GM21619 (cell line): ENCODE measurements at regions not wholly inside any gene's neighbourhood (a gene's known extent, or its start where the extent isn't known, plus 50 kb on each side); places are given as distances from the start of the nearest gene placed in this dataset.

Experiments used
- ATAC-seq: cut with Tn5 transposase; IDR thresholded peaks from one replicate; pipeline ENCODE4 v1.9.1; 2021; ENCODE audit not compliant: unreplicated experiment

- ATAC-seq, result no peak
Measured at GRCh38 chr12:90020014-90020413, 311.4 kb upstream of the ATP2B1 start.

- no peak for ATAC-seq
Measured at GRCh38 chr12:90017316-90017715, 308.7 kb upstream of the ATP2B1 start.

GRCh38 chr12:90015228-90015627 is 306.6 kb upstream of the ATP2B1 start:
- no peak for ATAC-seq

GRCh38 chr12:90013409-90013808 is 304.8 kb upstream of the ATP2B1 start:
- ATAC-seq, result peak; percentile 72

GRCh38 chr12:90010089-90010488 is 301.5 kb upstream of the ATP2B1 start:
- ATAC-seq, result no peak

GRCh38 chr12:90008277-90008676 is 299.6 kb upstream of the ATP2B1 start:
- no peak for ATAC-seq

GRCh38 chr12:90004319-90005074 is 295.9 kb upstream of the ATP2B1 start:
- no peak for ATAC-seq

GRCh38 chr12:90003688-90004087 is 295.1 kb upstream of the ATP2B1 start:
- no peak for ATAC-seq

- ATAC-seq, result no peak
Measured at GRCh38 chr12:90000721-90001120, 292.1 kb upstream of the ATP2B1 start.

GRCh38 chr12:89999699-90000505 is 291.3 kb upstream of the ATP2B1 start:
- no peak for ATAC-seq

- no peak for ATAC-seq
Measured at GRCh38 chr12:89995870-89996269, 287.2 kb upstream of the ATP2B1 start.

- ATAC-seq, result no peak
Measured at GRCh38 chr12:89994911-89995310, 286.3 kb upstream of the ATP2B1 start.

- no peak for ATAC-seq
Measured at GRCh38 chr12:89993632-89994031, 285.0 kb upstream of the ATP2B1 start.

- ATAC-seq, result no peak
Measured at GRCh38 chr12:89992668-89993451, 284.2 kb upstream of the ATP2B1 start.

GRCh38 chr12:89991807-89992590 is 283.4 kb upstream of the ATP2B1 start:
- ATAC-seq, result no peak

GRCh38 chr12:89988188-89988915 is 279.7 kb upstream of the ATP2B1 start:
- no peak for ATAC-seq

- ATAC-seq, result no peak
Measured at GRCh38 chr12:89985935-89986334, 277.3 kb upstream of the ATP2B1 start.

- no peak for ATAC-seq
Measured at GRCh38 chr12:89984846-89985245, 276.2 kb upstream of the ATP2B1 start.

- ATAC-seq, result no peak
Measured at GRCh38 chr12:89983622-89984021, 275.0 kb upstream of the ATP2B1 start.

- no peak for ATAC-seq
Measured at GRCh38 chr12:89980236-89980635, 271.6 kb upstream of the ATP2B1 start.
